Testis (tissue), 2 donors: ENCODE measurements at regions not wholly inside any gene's neighbourhood (a gene's known extent, or its start where the extent isn't known, plus 50 kb on each side); places are given as distances from the start of the nearest gene placed in this dataset.

Experiments used
- POLR2A ChIP-seq: fragments of 450-650 bp; IDR thresholded peaks from one replicate; pipeline ENCODE4 v1.6.1; 2017; ENCODE audit warnings: antibody characterized with exemption, mild to moderate bottlenecking, moderate library complexity
- TF ChIP-seq, protein P1 (sequence below), 3 experiments: fragments of 450-650 bp in 2 of 3; fragments of 200-600 bp in 1 of 3; sonication (generic) in 1 of 3; IDR thresholded peaks; one replicate each; pipeline ENCODE4 v1.5.1; 2016 to 2019; ENCODE audit warnings: antibody characterized with exemption in 3 of 3, mild to moderate bottlenecking in 2 of 3, moderate library complexity in 1 of 3

DNA sequence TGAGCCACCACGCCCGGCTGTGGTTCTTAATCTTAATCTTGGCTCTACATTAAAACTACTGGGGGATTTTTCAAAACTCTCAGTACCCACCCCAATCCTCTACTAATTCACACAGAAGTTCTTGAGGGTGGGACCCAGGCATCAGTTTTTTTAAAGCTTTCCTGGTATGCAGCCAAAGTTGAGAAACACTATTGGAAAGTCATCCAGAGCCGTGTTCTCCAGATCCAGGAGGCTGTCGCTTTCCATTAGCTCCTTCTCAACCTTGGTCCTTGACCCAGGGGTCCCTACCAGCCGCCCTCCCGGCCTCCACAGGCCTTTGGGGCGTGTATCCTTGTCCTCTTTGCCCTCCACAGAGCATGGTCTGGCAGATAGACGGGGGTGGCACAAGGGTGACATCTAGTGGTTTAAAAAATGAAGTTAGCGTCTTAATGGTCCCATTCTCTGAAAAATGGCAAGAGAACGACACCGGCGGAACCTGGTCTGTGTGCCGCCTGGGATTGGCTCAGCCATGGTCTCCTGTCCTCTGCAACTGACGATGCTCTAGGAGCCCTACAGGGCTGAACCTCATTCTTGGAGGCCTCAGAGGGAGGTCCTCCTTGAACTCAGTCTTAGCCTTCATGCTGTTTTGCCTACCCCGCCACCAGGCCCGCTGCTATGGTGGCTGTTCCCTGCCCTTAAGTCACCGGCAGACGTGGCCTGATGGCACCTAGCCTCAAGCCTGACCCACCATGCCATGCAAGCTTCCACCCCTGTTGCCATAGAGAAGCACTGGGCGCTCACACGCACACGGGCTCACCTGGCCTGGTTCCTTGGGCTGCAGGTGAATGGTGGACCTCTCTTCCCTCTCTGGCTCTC is 152.0 kb upstream of the SYN3 start:
- TF ChIP-seq, protein P1, sequence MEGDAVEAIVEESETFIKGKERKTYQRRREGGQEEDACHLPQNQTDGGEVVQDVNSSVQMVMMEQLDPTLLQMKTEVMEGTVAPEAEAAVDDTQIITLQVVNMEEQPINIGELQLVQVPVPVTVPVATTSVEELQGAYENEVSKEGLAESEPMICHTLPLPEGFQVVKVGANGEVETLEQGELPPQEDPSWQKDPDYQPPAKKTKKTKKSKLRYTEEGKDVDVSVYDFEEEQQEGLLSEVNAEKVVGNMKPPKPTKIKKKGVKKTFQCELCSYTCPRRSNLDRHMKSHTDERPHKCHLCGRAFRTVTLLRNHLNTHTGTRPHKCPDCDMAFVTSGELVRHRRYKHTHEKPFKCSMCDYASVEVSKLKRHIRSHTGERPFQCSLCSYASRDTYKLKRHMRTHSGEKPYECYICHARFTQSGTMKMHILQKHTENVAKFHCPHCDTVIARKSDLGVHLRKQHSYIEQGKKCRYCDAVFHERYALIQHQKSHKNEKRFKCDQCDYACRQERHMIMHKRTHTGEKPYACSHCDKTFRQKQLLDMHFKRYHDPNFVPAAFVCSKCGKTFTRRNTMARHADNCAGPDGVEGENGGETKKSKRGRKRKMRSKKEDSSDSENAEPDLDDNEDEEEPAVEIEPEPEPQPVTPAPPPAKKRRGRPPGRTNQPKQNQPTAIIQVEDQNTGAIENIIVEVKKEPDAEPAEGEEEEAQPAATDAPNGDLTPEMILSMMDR (IDR thresholded peaks at IDR 0.05), result peak in 2 of 3 experiments; percentile 28 to 41
- TF ChIP-seq POLR2A, result no peak
